HL-60/S4 treated with phorbol 12-myristate 13-acetate at 8.2 ng/mL for 4 days and 3 days (cell line): ENCODE measurements at regions not wholly inside any gene's neighbourhood (a gene's known extent, or its start where the extent isn't known, plus 50 kb on each side); places are given as distances from the start of the nearest gene placed in this dataset.

Experiments
- in situ Hi-C: fragments of 300-500 bp; cut with MboI; formaldehyde crosslinking; loops from 2 replicates; pipeline ENCODE4 v1.15.0; 2022; ENCODE audit warnings: low sequenced_read_pairs

GRCh38 chr1:100597061-100597741, 59.3 kb downstream of the GPR88 start:
- in situ Hi-C loops = no loop called here

DNA sequence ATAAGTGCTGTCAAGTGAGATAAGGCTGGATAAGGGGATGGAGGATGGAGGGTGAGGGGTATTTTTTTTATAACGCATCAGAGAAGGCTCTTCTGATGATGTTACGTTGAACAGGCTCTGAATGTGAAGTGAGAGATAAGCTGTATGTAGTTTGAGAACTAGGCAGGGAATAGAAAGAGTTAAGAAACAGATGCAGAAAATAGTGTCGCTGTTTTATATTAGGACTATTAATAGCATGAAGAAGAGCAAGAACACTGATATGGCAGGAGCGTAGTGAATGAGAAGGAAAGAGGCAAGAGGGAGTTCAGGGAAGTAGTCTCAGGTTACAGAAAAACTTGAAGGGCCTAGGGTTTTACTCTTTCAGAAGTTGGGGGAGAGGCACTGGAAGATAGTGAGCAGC, 59.8 kb downstream of the GPR88 start:
- in situ Hi-C loops = no loop called here

DNA sequence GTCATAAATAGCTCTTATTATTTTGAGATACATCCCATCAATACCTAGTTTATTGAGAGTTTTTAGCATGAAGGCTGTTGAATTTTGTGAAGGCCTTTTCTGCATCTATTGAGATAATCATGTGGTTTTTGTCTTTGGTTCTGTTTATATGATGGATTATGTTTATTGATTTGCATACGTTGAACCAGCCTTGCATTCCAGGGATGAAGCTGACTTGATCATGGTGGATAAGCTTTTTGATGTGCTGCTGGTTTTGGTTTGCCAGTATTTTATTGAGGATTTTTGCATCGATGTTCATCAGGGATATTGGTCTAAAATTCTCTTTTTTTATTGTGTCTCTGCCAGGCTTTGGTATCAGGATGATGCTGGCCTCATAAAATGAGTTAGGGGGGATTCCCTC, 62.4 kb downstream of the GPR88 start:
- in situ Hi-C loops = loop anchor here (10.0 kb wide), 1 partner anchor 264 kb away; no protein-coding TSS in a partner anchor

DNA sequence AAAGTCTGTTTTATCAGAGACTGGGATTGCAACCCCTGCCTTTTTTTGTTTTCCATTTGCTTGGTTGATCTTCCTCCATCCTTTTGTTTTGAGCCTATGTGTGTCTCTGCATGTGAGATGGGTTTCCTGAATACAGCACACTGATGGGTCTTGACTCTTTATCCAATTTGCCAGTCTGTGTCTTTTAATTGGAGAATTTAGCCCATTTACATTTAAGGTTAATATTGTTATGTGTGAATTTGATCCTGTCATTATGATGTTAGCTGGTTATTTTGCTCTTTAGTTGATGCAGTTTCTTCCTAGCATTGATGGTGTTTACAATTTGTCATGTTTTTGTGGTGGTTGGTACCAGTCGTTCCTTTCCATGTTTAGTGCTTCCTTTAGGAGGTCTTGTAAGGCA, 64.1 kb downstream of the GPR88 start:
- in situ Hi-C loops = loop anchor here (10.0 kb wide), 1 partner anchor 263 kb away; no protein-coding TSS in a partner anchor

DNA sequence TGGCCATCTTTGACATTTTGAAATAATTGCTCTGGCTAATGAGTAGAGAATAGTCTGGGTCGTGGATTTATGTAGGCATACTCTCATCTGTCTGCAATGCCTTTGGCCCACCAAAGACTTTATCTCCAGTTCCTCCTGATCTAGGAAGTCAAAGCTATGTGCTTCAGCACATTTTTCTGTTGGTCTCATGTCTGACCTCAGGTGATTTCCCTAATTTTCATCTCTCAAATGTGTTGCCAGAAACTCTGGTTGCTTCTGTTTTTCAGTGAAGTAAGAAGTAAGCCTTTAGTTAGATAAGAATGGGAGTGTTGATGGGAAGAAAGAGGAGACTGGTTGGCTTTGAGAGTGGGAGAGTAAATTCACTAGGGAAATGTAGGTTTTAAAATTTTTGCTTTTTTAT, 66.4 kb downstream of the GPR88 start:
- in situ Hi-C loops = loop anchor here (10.0 kb wide), 1 partner anchor 260 kb away; no protein-coding TSS in a partner anchor

DNA sequence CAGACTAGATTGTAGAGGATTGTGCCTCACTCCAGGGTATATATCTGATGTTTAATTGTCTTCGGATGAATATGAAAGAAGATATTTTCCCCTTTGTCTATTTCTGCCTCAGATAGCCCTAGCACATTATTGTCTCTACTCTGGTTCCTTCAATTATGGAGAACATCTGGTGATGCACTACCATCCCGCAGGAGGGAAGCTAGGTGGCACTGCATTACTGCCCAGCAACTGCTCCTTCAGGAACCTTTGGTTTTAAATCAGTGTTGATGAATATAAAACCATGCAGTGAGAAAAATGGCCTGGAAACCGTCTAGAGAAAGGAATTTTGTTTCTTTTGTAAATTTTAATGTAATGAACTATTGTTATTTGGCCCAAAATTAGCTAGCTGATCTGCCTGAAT, 68.5 kb downstream of the GPR88 start:
- in situ Hi-C loops = loop anchor here (10.0 kb wide), 1 partner anchor 258 kb away; no protein-coding TSS in a partner anchor

GRCh38 chr1:100607628-100608240, 69.8 kb downstream of the GPR88 start:
- in situ Hi-C loops = loop anchor here (10.0 kb wide), 1 partner anchor 257 kb away; no protein-coding TSS in a partner anchor

- in situ Hi-C loops = loop anchor here (10.0 kb wide), 1 partner anchor 255 kb away; no protein-coding TSS in a partner anchor
These were observed 71.9 kb downstream of the GPR88 start for GRCh38 chr1:100609849-100610248.

- in situ Hi-C loops = no loop called here
These were observed 73.1 kb downstream of the GPR88 start for GRCh38 chr1:100611086-100611485.

DNA sequence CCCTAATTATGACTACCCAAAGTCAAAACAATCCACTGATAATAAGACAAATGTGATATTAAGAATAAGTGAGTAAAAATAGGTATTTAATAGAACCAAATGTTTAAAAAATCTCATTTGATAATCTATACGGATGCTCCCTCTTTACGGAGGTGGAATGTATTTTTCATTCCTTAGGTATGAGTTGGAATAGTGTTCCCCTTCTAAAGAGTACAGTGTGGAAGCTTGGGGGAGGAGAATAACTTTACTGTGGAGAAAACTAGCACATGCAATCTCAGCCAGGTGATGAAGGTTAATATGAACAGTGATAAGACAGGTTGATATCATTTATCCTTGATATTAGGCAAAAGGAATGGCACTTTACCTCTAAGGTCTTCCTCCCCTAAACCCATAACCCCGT, 74.6 kb downstream of the GPR88 start:
- in situ Hi-C loops = no loop called here

DNA sequence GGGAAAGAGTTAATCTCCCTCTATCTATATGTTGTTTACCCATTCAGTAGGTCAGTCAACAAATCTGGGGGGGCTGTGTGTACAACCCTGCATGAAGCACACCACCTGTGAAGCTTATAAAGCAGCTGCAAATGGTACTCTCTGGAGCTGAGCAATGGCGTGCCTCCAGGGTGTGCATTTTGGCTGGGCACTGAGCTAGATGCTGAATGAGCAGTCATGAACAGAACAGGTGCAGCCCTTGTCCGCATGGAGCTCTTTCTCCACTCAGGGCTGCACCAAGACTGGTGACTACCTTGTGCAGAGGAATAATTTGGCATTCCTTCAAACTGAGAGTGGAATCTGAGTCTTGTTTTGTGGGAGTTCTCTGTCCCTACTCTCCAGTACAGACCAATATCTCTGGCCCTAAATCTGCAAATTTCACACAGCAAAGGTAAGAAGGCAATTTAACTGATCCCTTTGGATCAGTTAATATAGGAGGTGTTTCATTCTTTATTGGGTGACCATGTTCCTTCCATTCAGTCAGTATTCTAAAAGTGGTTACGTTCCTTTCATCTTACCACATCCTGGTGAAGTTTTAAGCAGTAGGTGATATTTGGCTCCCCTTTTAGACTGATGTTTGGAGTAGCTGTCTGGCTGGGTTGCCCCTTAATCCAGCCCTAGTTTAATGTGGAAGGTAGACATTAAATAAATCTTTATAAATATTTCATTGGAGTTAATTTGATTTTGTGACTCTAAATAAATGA, 76.0 kb downstream of the GPR88 start:
- in situ Hi-C loops = no loop called here

DNA sequence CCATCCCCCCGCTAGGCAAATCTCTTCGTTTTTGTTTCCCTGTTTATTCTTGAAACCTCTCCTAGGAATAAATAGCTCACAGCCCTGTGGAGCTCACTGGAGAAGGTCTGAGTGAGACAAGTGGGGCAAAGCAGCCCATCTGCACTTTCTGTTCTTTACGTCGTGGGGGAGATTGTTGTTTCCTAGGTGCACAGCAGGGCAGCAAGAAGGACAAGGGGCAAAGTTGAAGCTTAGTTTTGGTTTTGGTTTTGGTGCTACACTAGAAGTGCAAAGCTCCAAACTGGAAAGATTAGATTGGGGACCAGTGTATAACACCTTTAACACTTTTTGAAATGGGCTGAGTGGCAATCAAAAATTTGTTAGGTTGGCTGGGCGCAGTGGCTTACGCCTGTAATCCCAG, 76.6 kb downstream of the GPR88 start:
- in situ Hi-C loops = no loop called here

GRCh38 chr1:100615686-100616085, 77.7 kb downstream of the GPR88 start:
- in situ Hi-C loops = no loop called here

- in situ Hi-C loops = no loop called here
These were observed 78.2 kb downstream of the GPR88 start for GRCh38 chr1:100616121-100616621.

GRCh38 chr1:100622037-100622436, 84.1 kb downstream of the GPR88 start:
- in situ Hi-C loops = no loop called here

DNA sequence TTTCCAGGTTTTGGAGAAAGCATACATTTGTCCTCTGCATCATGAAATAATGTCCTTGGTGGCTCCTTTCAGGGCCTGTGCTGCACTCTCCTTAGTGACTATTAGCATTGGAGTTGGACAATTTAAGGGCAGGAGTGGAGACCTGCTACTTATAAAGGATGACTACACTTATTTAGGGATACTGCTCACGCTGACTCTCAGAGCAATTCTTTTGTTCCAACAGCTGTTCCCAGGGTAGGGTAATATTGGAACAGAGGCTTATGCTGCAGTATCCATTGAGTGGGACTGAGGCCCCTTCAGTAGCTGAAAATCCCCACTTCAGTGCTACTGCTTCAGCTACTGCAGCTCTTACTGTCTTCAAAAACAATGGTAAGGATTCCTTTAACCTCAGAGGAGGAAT, 84.6 kb downstream of the GPR88 start:
- in situ Hi-C loops = no loop called here

DNA sequence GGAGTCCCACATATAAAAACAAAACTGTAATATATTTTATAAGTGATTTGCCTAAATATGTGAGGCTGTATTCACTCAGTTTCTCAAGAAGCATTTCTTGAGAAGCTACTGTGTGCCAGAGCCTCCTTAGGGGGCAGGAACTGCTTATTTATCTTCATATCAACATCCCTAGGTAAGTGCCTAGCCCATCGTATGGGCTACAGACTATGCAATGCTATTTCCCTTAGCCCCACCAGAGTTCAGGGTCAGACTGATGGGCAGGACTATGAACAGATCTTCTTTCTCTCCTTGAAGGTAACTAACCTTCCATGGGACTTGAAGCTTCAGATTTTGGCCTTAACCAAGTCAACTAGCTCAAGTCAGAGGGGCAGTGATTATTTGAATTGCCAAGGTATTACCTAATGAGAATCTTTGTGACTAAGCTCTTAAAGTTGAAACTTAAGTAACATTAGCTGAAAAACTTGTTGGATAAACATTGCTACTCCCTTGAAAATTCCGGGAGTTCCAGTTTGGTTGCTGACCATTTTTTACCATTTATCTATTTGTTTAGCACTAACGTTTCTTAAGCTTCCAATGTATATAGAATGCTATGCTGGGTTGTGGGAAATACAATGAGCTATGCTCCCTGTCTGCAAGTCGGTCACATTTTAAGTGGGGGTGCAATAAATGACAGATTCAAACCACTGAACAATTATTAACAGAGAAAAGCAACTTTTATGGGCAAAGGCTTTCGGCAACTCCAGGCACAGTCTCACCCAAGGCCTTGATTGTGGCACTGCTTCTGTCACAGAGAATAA, 85.2 kb downstream of the GPR88 start:
- in situ Hi-C loops = no loop called here

DNA sequence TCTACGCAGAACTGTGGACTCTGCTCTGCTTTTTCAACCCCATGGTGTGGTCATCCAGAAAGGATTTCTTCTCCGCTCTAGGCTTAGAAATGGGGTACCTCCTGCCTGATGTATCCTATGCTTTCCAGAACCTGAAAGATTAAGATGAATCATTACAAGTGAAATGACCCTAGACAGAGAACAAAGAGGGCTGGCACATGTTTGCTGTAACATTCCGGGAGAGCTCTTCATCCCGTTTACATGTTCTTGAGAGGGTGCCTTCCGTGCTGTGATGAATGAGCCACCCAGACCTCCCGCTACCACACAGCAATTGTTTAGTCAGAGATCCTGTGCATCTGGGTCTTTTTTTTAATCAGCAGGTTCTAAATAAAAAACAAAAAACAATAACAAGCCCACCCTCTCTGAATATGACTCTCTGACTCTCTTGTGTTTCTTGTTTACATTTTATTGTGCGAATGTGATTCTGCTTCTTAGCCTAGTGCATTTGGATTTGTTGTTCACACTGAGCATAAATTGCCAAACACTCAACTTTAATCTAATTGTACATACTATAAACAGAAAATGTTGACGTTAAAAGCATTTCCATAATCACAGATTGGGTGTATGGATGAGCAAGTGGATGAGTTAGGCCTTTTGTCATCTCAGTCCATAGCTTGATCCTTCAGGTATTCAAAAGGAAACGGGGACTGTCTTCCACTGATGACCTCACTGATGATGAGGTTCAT, 87.1 kb downstream of the GPR88 start:
- in situ Hi-C loops = no loop called here

DNA sequence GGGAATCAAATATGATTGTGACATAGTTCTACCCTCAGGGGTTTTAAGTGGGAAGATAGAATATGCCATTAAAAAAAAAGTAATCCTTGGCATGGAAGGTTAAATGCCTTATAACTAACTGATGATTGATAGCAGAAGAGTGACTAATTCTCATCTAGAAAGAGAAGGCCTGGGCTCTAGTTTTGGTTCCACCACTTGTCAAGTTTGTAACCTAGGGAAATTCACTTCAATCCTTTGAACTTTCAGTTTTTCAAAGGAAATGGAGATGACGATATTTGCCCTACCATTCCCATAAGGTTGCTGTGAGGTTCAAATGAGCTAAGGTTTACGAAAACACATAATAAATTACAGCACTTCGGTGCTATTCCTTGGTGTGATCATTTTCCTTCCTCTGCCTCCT, 88.5 kb downstream of the GPR88 start:
- in situ Hi-C loops = no loop called here

- in situ Hi-C loops = no loop called here
These were observed 89.2 kb downstream of the GPR88 start for GRCh38 chr1:100627054-100627716.
